ENCODE measurements at regions not wholly inside any gene's neighbourhood (a gene's known extent, or its start where the extent isn't known, plus 50 kb on each side); places are given as distances from the start of the nearest gene placed in this dataset.

GRCh38 chr1:208595745-208596144, 351.6 kb upstream of the PLXNA2 start:
- H3K27ac ChIP-seq = no peak overlapping the region
- no peaks in the 10 kb centered on the region for H3K79me2 ChIP-seq (ENCODE audit: low read depth)
- no peak for TF ChIP-seq CTCF (conservative IDR thresholded peaks at IDR 0.05)
- TF ChIP-seq EZH2 (IDR thresholded peaks at IDR 0.05; ENCODE audit: low read depth) = no peak
- no peak overlapping the region for H3K4me3 ChIP-seq
- peaks cover 16% of the 10 kb centered on the region; the same call in 1 of the 2 replicates for H3K27me3 ChIP-seq (ENCODE audit: insufficient read depth, low read depth)
- no peaks in the 10 kb centered on the region for H3F3A ChIP-seq (ENCODE audit: insufficient read depth, low read depth)
- intact Hi-C loops (cut with micrococcal nuclease; ENCODE audit: unreplicated experiment) = no loop called here
- H4K20me1 ChIP-seq (ENCODE audit: insufficient read depth) = no peaks in the 10 kb centered on the region
- no peaks in the 10 kb centered on the region for H3K4me1 ChIP-seq (replicated peaks; ENCODE audit: insufficient read depth)
- H3K9me2 ChIP-seq (ENCODE audit: insufficient read depth) = no peaks in the 10 kb centered on the region
- no peaks in the 10 kb centered on the region for H3K36me3 ChIP-seq (ENCODE audit: low read depth)
- BruUV-seq (replicated peaks) = no TSS peak
- H2AFZ ChIP-seq = no peak overlapping the region
- CTCF ChIA-PET = no interaction called here
- H3K9me3 ChIP-seq (ENCODE audit: insufficient read depth, low read depth) = no peaks in the 10 kb centered on the region
- POLR2A ChIA-PET (ENCODE audit: unreplicated experiment) = no interaction called here
- H3K4me2 ChIP-seq = no peak overlapping the region
- no peak for DNase-seq

DNA sequence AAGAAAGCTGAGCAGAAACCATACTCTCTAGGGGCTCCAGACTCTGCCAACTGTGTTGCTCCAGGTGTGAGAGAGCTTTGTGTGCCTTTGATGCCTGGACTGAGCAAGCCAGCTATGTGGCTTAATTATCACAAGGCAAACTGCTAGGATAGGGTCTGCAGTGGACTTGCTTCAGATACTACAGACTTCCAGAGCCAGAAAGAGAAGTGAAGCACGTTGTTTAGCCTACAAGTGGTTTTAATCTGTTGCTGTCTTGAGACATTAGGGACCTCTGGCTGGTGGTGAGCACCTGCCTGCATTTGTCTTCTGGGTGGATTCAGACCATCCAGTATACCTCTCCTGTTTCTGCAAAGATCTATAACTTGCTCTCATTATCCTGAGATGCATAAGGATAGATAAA, 353.4 kb upstream of the PLXNA2 start:
- Histone ChIP-seq H3F3A (ENCODE audit: insufficient read depth, low read depth) (no peaks in the 10 kb centered on the region), H3K79me2 (ENCODE audit: low read depth) (no peaks in the 10 kb centered on the region), H3K4me3 (no peak overlapping the region), H4K20me1 (ENCODE audit: insufficient read depth) (no peaks in the 10 kb centered on the region), H3K36me3 (ENCODE audit: low read depth) (no peaks in the 10 kb centered on the region), H3K4me1 (replicated peaks; ENCODE audit: insufficient read depth) (no peaks in the 10 kb centered on the region), H3K9me2 (ENCODE audit: insufficient read depth) (no peaks in the 10 kb centered on the region), H3K9me3 (ENCODE audit: insufficient read depth, low read depth) (no peaks in the 10 kb centered on the region), H3K4me2 (no peak overlapping the region), H3K27me3 (ENCODE audit: insufficient read depth, low read depth) (peaks cover 16% of the 10 kb centered on the region; the same call in 1 of the 2 replicates), H2AFZ (no peak overlapping the region), H3K27ac (no peak overlapping the region)
- DNase-seq = no peak
- CTCF ChIA-PET = no interaction called here
- TF ChIP-seq EZH2 (IDR thresholded peaks at IDR 0.05; ENCODE audit: low read depth) (no peak), CTCF (conservative IDR thresholded peaks at IDR 0.05) (no peak)
- POLR2A ChIA-PET (ENCODE audit: unreplicated experiment) = no interaction called here
- no TSS peak for BruUV-seq (replicated peaks)
- intact Hi-C loops (cut with micrococcal nuclease; ENCODE audit: unreplicated experiment) = no loop called here

DNA sequence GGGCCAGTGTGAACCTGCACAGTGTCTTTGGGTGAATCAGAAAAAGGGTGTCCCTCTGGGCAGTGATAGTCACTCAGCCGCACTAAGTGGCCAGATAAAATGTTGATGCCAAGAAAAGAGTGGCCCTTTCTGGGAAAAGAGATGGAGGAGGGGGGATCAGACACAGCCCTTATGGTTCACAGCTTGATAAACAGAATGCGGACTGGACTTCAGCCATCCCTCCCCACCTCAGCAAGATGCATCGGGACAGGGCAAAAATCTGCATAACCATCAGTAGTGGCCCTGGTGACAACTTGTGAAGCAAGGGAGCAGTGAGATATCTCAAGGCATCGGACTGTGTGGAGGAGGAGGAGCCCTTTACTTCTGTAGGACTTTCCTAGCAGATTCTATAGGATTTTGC, 353.8 kb upstream of the PLXNA2 start:
- no peaks in the 10 kb centered on the region for H3K79me2 ChIP-seq (ENCODE audit: low read depth)
- H3K4me2 ChIP-seq = no peak overlapping the region
- H3K27me3 ChIP-seq (ENCODE audit: insufficient read depth, low read depth) = peaks cover 16% of the 10 kb centered on the region; the same call in 1 of the 2 replicates
- intact Hi-C loops (cut with micrococcal nuclease; ENCODE audit: unreplicated experiment) = no loop called here
- H3K9me2 ChIP-seq (ENCODE audit: insufficient read depth) = no peaks in the 10 kb centered on the region
- POLR2A ChIA-PET (ENCODE audit: unreplicated experiment) = no interaction called here
- TF ChIP-seq EZH2 (IDR thresholded peaks at IDR 0.05; ENCODE audit: low read depth) (no peak), CTCF (conservative IDR thresholded peaks at IDR 0.05) (no peak)
- H3K27ac ChIP-seq = no peak overlapping the region
- no peaks in the 10 kb centered on the region for H3K9me3 ChIP-seq (ENCODE audit: insufficient read depth, low read depth)
- CTCF ChIA-PET = no interaction called here
- no TSS peak for BruUV-seq (replicated peaks)
- no peak overlapping the region for H2AFZ ChIP-seq
- no peaks in the 10 kb centered on the region for H3F3A ChIP-seq (ENCODE audit: insufficient read depth, low read depth)
- no peak for DNase-seq
- H3K36me3 ChIP-seq (ENCODE audit: low read depth) = no peaks in the 10 kb centered on the region
- no peaks in the 10 kb centered on the region for H3K4me1 ChIP-seq (replicated peaks; ENCODE audit: insufficient read depth)
- no peak overlapping the region for H3K4me3 ChIP-seq
- H4K20me1 ChIP-seq (ENCODE audit: insufficient read depth) = no peaks in the 10 kb centered on the region

Data from PC-9 (cell line).